WI38 (cell line): ENCODE measurements at regions not wholly inside any gene's neighbourhood (a gene's known extent, or its start where the extent isn't known, plus 50 kb on each side); places are given as distances from the start of the nearest gene placed in this dataset.

Source experiments
- H3K4me3 ChIP-seq: 2 replicates; pipeline ENCODE4 v1.5.1; 2011; ENCODE audit warnings: low read depth, mild to moderate bottlenecking, control low read depth, low read length
- TF ChIP-seq, protein P1 (sequence below): IDR thresholded peaks from 2 replicates; pipeline ENCODE4 v1.5.1; 2012; ENCODE audit warnings: low read depth, mild to moderate bottlenecking, control low read depth, low read length

DNA sequence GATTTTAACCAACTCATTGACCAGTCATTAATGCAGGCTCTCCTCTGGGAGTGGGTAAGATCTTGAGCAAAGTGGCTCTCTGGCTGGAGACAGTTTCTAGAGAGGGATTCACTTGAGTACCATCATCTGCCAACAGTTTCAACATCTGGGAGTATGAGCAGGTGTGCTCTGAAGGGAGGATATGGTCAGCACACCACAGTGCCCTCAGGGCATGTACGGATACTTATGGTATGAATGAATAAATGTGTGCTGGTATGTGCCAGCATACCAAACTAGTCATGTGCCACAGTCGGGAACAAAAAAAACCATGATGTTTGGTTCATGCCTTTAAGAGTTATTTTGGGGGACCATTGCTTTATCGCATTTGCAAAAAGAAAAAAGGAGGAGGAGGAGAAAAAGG is 1197.5 kb upstream of the TENM4 start:
- H3K4me3 ChIP-seq, result no peak overlapping the region
- TF ChIP-seq, protein P1, sequence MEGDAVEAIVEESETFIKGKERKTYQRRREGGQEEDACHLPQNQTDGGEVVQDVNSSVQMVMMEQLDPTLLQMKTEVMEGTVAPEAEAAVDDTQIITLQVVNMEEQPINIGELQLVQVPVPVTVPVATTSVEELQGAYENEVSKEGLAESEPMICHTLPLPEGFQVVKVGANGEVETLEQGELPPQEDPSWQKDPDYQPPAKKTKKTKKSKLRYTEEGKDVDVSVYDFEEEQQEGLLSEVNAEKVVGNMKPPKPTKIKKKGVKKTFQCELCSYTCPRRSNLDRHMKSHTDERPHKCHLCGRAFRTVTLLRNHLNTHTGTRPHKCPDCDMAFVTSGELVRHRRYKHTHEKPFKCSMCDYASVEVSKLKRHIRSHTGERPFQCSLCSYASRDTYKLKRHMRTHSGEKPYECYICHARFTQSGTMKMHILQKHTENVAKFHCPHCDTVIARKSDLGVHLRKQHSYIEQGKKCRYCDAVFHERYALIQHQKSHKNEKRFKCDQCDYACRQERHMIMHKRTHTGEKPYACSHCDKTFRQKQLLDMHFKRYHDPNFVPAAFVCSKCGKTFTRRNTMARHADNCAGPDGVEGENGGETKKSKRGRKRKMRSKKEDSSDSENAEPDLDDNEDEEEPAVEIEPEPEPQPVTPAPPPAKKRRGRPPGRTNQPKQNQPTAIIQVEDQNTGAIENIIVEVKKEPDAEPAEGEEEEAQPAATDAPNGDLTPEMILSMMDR, result no peak

DNA sequence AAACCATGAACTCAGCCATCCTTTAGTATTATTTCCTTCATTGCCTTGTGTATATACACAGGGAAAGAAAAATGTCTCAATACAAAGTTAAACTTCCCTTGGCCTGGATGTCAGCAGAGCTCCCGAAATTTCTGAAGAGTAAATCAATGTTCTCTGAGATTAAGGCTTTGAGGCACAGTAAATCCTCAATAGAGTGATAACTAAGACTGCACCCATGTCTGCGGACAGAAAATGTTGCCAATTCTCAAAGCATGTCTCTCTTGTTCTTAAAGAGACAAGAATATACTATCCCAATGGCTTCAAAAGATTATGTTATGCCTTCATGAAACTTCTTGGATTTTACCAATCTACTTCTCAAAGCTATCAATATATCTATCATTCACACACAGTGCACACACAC is 1196.7 kb upstream of the TENM4 start:
- TF ChIP-seq, protein P1, result no peak

DNA sequence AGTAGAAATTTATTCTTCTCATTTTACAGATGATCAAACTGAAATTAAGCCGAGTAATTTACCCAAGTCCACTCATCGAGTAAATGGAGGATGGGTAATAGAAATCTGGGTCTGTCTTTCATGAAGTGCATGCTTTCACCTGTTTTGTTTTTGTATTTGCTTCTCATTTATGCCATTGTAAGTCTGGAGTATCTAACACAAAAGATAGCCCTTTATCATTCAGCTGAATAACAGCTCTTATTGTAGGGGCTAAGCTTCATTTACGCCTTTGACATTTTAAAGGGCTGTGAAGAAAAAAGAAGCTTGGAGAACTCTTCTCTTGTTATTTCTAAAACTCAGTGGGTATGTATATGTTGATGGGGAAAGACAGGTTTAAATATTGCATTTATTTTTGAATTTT is 1196.2 kb upstream of the TENM4 start:
- TF ChIP-seq, protein P1, result no peak
- no peak overlapping the region for H3K4me3 ChIP-seq

More for the DNA sequence above, 1196.7 kb upstream of the TENM4 start:
- H3K4me3 ChIP-seq, result no peak overlapping the region

DNA sequence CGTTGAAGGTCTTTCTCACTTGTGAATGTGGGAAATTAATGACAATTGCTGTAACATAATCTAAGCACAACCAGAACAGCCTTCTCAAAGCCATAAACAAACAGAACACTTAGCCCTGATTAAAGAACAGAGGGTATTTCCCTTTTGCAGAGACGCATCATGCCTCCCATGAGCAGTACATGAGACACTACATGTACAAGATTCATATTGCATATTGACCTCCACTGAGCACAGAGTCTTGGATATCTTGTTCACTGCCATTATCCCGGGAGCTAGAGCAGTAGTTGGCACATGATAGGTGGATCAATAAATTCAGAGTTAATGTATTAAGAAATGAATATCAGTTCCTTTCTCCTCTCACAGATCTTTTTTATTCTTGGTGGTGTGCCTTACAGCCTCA is 1194.3 kb upstream of the TENM4 start:
- TF ChIP-seq, protein P1, result no peak
- H3K4me3 ChIP-seq, result no peak overlapping the region

GRCh38 chr11:80632691-80633090 is 1191.9 kb upstream of the TENM4 start:
- no peak overlapping the region for H3K4me3 ChIP-seq
- TF ChIP-seq, protein P1, result no peak

GRCh38 chr11:80632156-80632555 is 1191.3 kb upstream of the TENM4 start:
- no peak overlapping the region for H3K4me3 ChIP-seq
- TF ChIP-seq, protein P1, result no peak

- TF ChIP-seq, protein P1, result no peak
Measured at GRCh38 chr11:80629466-80629865, 1188.6 kb upstream of the TENM4 start.

More at GRCh38 chr11:80629466-80629865, 1188.6 kb upstream of the TENM4 start:
- H3K4me3 ChIP-seq, result no peak overlapping the region
